ENCODE measurements at regions not wholly inside any gene's neighbourhood (a gene's known extent, or its start where the extent isn't known, plus 50 kb on each side); places are given as distances from the start of the nearest gene placed in this dataset.

DNA sequence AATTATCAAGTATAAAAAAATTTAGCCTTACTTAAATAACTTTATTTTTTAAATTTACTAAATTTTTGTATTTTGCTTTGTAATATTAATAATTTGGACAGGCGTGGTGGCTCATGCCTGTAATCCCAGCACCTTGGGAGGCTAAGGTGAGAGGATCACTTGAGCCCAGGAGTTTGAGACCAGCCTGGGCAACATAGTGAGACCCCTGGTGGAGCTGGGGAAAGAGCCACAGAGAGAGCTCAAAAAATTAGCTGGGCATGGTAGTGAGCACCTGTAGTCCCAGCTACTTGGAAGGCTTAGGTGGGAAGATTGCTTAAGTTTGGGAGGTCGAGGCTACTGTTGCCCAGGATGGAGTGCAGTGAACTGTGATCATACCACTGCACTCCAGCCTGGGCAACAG lies 143.5 kb downstream of the B3GNT2 start:
- no peak overlapping the region for H2AFZ ChIP-seq (ENCODE audit: low read length)
- no peaks in the 10 kb centered on the region for H4K20me1 ChIP-seq (ENCODE audit: control insufficient read depth, extremely low read depth, insufficient read depth, low read length)
- no peak overlapping the region for H3K9ac ChIP-seq (ENCODE audit: insufficient read depth, low read length)
- H3K36me3 ChIP-seq (ENCODE audit: control insufficient read depth, insufficient read depth, low read length), result no peaks in the 10 kb centered on the region
- DNase-seq (ENCODE audit: low read depth in 2 of 2), result no peak
- H3K27me3 ChIP-seq (ENCODE audit: control insufficient read depth, insufficient read depth, low read length), result no peaks in the 10 kb centered on the region
- H3K27ac ChIP-seq (ENCODE audit: insufficient read depth, low read length), result no peak overlapping the region
- H3K4me2 ChIP-seq (ENCODE audit: extremely low read depth, insufficient read depth, low read length), result no peak overlapping the region
- H3K79me2 ChIP-seq (ENCODE audit: control insufficient read depth, insufficient read depth, low read length), result no peaks in the 10 kb centered on the region
- H3K4me1 ChIP-seq (ENCODE audit: control insufficient read depth, extremely low read depth, insufficient read depth, low read length), result no peaks in the 10 kb centered on the region
- no peak overlapping the region for H3K4me3 ChIP-seq (replicated peaks in 1 of 4; ENCODE audit: control extremely low read depth in 1 of 4, insufficient read depth in 1 of 4, low read depth in 3 of 4, low read length in 4 of 4)
- TF ChIP-seq EZH2 (IDR thresholded peaks at IDR 0.05; ENCODE audit: low read length, missing control alignments), result no peak
- TF ChIP-seq, protein P1, sequence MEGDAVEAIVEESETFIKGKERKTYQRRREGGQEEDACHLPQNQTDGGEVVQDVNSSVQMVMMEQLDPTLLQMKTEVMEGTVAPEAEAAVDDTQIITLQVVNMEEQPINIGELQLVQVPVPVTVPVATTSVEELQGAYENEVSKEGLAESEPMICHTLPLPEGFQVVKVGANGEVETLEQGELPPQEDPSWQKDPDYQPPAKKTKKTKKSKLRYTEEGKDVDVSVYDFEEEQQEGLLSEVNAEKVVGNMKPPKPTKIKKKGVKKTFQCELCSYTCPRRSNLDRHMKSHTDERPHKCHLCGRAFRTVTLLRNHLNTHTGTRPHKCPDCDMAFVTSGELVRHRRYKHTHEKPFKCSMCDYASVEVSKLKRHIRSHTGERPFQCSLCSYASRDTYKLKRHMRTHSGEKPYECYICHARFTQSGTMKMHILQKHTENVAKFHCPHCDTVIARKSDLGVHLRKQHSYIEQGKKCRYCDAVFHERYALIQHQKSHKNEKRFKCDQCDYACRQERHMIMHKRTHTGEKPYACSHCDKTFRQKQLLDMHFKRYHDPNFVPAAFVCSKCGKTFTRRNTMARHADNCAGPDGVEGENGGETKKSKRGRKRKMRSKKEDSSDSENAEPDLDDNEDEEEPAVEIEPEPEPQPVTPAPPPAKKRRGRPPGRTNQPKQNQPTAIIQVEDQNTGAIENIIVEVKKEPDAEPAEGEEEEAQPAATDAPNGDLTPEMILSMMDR (conservative IDR thresholded peaks at IDR 0.05 in 1 of 2, IDR thresholded peaks at IDR 0.05 in 1 of 2; ENCODE audit: low read depth in 1 of 2, low read length in 2 of 2), result peak in 1 of 2 donors; percentile 4
- no peaks in the 10 kb centered on the region for H3K9me3 ChIP-seq (ENCODE audit: control insufficient read depth, insufficient read depth, low read depth, low read length)

DNA sequence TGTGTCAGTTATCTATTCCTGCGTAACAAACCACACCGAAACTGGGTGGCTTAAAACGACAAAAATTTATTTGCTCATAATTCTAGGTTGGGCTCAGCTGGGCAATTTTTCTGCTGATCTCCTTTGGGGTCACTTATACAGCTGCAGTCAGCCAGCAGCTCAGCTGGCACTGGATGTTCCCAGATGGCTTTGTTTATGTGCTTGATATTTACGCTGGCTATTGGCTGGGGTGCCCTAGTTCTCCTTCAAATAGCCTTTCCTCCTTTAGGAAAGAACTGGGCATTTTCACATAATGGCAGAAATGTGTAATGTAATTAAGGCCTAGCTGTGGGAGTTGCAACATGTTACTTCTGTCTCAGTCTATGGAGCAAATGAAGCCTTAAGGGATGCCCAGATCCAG lies 142.2 kb downstream of the B3GNT2 start:
- Histone ChIP-seq H3K79me2 (ENCODE audit: control insufficient read depth, insufficient read depth, low read length) (no peaks in the 10 kb centered on the region), H3K4me1 (ENCODE audit: control insufficient read depth, extremely low read depth, insufficient read depth, low read length) (no peaks in the 10 kb centered on the region), H3K4me2 (ENCODE audit: extremely low read depth, insufficient read depth, low read length) (no peak overlapping the region), H3K4me3 (replicated peaks in 1 of 4; ENCODE audit: control extremely low read depth in 1 of 4, insufficient read depth in 1 of 4, low read depth in 3 of 4, low read length in 4 of 4) (no peak overlapping the region), H3K9me3 (ENCODE audit: control insufficient read depth, insufficient read depth, low read depth, low read length) (no peaks in the 10 kb centered on the region), H4K20me1 (ENCODE audit: control insufficient read depth, extremely low read depth, insufficient read depth, low read length) (no peaks in the 10 kb centered on the region), H3K27me3 (ENCODE audit: control insufficient read depth, insufficient read depth, low read length) (no peaks in the 10 kb centered on the region), H3K36me3 (ENCODE audit: control insufficient read depth, insufficient read depth, low read length) (no peaks in the 10 kb centered on the region), H3K27ac (ENCODE audit: insufficient read depth, low read length) (no peak overlapping the region), H2AFZ (ENCODE audit: low read length) (no peak overlapping the region), H3K9ac (ENCODE audit: insufficient read depth, low read length) (no peak overlapping the region)
- DNase-seq (ENCODE audit: low read depth in 2 of 2), result no peak
- TF ChIP-seq, protein P1 (conservative IDR thresholded peaks at IDR 0.05 in 1 of 2, IDR thresholded peaks at IDR 0.05 in 1 of 2; ENCODE audit: low read depth in 1 of 2, low read length in 2 of 2), result no peak
- TF ChIP-seq EZH2 (IDR thresholded peaks at IDR 0.05; ENCODE audit: low read length, missing control alignments), result no peak

DNA sequence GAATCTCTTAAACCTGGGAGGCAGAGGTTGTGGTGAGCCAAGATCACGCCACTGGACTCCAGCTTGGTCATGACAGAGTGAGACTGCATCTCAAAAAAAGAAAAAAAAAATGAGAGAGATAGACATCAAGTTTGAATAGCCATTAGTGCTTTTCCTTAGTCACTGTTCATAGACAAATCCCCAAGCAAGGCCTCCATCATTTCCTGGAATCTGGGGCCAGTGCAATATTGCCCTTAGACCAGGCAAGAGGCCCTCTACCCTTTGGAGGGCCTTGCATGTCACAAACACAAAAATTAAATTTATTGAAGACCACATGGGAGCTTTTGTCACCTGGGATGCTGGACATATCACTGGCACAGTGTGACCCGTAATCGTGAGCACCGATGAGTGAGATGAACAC lies 141.5 kb downstream of the B3GNT2 start:
- H3K4me3 ChIP-seq (replicated peaks in 1 of 4; ENCODE audit: control extremely low read depth in 1 of 4, insufficient read depth in 1 of 4, low read depth in 3 of 4, low read length in 4 of 4), result no peak overlapping the region
- H4K20me1 ChIP-seq (ENCODE audit: control insufficient read depth, extremely low read depth, insufficient read depth, low read length), result no peaks in the 10 kb centered on the region
- no peak overlapping the region for H3K9ac ChIP-seq (ENCODE audit: insufficient read depth, low read length)
- H3K36me3 ChIP-seq (ENCODE audit: control insufficient read depth, insufficient read depth, low read length), result no peaks in the 10 kb centered on the region
- H2AFZ ChIP-seq (ENCODE audit: low read length), result no peak overlapping the region
- no peaks in the 10 kb centered on the region for H3K4me1 ChIP-seq (ENCODE audit: control insufficient read depth, extremely low read depth, insufficient read depth, low read length)
- H3K9me3 ChIP-seq (ENCODE audit: control insufficient read depth, insufficient read depth, low read depth, low read length), result no peaks in the 10 kb centered on the region
- no peak for DNase-seq (ENCODE audit: low read depth in 2 of 2)
- no peaks in the 10 kb centered on the region for H3K79me2 ChIP-seq (ENCODE audit: control insufficient read depth, insufficient read depth, low read length)
- TF ChIP-seq, protein P1 (conservative IDR thresholded peaks at IDR 0.05 in 1 of 2, IDR thresholded peaks at IDR 0.05 in 1 of 2; ENCODE audit: low read depth in 1 of 2, low read length in 2 of 2), result no peak
- TF ChIP-seq EZH2 (IDR thresholded peaks at IDR 0.05; ENCODE audit: low read length, missing control alignments), result no peak
- no peaks in the 10 kb centered on the region for H3K27me3 ChIP-seq (ENCODE audit: control insufficient read depth, insufficient read depth, low read length)
- no peak overlapping the region for H3K4me2 ChIP-seq (ENCODE audit: extremely low read depth, insufficient read depth, low read length)
- no peak overlapping the region for H3K27ac ChIP-seq (ENCODE audit: insufficient read depth, low read length)

Data from fibroblast of lung (primary cell).